SH-SY5Y (cell line): ENCODE measurements at regions not wholly inside any gene's neighbourhood (a gene's known extent, or its start where the extent isn't known, plus 50 kb on each side); places are given as distances from the start of the nearest gene placed in this dataset.

Source experiments
- GATA2 ChIP-seq: IDR thresholded peaks from 2 replicates; pipeline ENCODE4 v1.6.1; 2011; ENCODE audit warnings: mild to moderate bottlenecking, low read depth, low read length
- GATA3 ChIP-seq: IDR thresholded peaks from 2 replicates; pipeline ENCODE4 v1.6.1; 2011; ENCODE audit warnings: low read depth, mild to moderate bottlenecking, low read length, moderate library complexity

GRCh38 chr4:114488301-114488982 lies 110.2 kb upstream of the UGT8 start:
- TF ChIP-seq GATA2 (no peak), GATA3 (no peak)
